GM19035 (cell line): ENCODE measurements at regions not wholly inside any gene's neighbourhood (a gene's known extent, or its start where the extent isn't known, plus 50 kb on each side); places are given as distances from the start of the nearest gene placed in this dataset.
"Not testable (repeated sequence)": the region's sequence is repeated elsewhere in the genome, so short reads cannot be mapped to it uniquely, and the experiment has no call there.

Experiments used
- ATAC-seq: cut with Tn5 transposase; IDR thresholded peaks from one replicate; pipeline ENCODE4 v1.9.1; 2021; ENCODE audit not compliant: unreplicated experiment

DNA sequence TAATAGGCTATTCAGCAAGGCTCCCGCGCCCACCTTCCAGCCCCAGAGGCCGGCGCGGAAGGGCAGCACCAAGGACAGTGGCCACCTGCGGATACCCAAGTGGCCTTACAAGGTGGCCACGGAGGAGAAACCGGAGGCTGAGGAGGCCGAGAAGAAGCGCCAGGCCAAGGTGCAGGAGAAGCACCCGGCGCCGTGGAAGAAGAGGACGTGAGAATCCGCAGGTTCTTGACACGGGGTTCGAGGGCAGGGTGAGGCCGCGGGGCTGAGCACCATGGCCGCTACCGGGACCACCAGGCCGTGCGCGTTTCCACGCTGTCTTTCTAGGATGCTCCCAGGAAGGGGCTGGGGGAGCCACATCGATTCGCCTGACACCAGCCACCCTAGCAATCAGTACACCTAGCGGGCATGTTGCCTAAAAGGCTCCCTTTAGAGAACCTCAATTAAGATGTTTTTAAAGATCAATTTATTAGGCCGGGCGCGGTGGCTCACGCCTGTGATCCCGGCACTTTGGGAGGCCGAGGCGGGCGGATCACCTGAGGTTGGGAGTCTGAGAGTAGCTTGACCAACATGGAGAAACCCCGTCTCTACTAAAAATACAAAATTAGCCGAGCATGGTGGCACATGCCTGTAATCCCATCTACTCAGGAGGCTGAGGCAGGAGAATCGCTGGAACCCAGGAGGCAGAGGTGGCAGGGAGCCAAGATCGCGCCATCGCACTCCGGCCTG, 134.3 kb upstream of the OR4C13 start:
- ATAC-seq, result not testable (repeated sequence)

- not testable (repeated sequence) for ATAC-seq
Measured at GRCh38 chr11:49823188-49823587, 129.0 kb upstream of the OR4C13 start.

DNA sequence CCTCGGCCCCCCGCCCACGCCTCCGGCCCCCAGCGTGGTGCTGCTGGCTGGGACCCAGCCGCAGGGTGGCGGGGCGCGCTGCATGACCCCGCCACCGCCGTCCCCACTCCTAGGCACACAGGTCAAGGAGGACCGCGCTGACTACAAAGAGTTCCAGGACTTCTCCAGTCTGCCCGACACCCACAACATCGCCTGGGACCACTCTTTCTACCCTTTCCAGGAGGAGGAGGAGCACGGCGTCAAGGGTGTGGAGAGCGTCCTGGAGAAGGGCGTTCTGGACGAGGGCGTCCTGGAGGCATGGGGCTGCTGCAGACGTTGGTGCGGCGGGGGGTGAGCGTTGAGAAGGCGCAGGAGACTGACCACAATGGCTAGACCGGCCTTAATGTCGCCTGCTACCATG, 101.7 kb upstream of the OR4C13 start:
- not testable (repeated sequence) for ATAC-seq

DNA sequence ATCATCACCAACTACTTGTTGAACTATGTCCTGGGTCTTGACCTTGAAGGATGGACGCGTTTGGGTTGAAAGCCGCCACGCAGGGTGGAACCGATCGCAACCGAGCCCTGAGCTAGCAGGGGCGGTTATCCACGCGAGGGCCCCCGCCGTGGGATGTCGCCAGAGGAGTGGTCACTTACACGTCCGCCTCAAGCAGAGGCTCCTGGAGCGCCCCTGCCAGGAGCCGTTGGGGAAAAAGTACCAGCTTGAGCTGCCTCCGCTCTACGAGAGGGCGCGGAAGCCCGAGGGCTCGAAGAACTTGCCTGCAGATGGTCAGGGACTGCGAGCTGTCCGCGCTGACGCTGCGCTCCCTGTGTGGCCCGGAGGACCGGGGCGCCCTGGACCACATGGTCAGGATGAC, 100.7 kb upstream of the OR4C13 start:
- ATAC-seq, result no peak

DNA sequence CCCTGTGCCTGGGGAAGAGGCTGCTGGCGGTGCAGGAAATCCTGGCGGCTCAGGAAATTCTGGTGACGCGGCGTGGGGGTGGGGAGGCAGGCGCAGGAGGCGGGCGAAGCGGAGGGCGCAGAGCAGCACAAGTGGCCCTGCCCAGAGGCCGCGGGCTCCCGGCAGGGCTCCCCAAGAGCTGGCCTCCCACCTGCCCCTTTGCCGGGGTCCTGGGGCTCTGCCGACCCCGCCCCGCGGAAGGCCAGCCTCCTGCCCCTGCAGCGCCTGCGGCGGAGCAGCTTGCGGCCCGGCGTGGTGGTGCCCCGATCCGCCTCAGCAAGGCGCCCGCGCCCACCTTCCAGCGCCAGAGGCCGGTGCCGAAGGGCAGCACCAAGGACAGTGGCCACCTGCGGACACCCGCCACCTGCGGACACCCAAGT, 100.2 kb upstream of the OR4C13 start:
- no peak for ATAC-seq

- not testable (repeated sequence) for ATAC-seq
Measured at GRCh38 chr11:49888875-49889274, 63.3 kb upstream of the OR4C13 start.

DNA sequence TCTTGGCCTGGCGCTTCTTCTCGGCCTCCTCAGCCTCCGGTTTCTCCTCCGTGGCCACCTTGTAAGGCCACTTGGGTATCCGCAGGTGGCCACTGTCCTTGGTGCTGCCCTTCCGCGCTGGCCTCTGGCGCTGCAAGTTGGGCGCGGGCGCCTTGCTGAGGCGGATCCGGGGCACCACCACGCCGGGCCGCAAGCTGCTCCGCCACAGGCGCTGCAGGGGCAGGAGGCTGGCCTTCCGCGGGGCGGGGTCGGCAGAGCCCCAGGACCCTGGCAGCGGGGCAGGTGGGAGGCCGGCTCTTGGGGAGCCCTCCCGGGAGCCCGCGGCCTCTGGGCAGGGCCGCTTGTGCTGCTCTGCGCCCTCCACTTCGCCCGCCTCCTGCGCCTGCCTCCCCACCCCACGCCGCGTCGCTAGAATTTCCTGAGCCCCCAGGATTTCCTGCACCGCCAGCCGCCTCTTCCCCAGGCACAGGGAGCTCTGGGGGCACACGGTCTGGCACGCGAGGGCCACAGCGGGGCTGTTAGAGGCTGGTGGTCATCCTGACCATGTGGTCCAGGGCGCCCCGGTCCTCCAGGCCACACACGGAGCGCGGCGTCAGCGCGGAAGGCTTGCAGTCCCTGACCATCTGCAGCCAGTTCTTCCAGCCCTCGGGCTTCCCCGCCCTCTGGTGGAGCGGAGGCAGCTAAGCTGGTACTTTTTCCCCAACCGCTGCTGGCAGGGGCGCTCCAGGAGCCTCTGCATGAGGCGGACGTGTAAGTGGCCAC, 60.1 kb upstream of the OR4C13 start:
- ATAC-seq, result not testable (repeated sequence)

DNA sequence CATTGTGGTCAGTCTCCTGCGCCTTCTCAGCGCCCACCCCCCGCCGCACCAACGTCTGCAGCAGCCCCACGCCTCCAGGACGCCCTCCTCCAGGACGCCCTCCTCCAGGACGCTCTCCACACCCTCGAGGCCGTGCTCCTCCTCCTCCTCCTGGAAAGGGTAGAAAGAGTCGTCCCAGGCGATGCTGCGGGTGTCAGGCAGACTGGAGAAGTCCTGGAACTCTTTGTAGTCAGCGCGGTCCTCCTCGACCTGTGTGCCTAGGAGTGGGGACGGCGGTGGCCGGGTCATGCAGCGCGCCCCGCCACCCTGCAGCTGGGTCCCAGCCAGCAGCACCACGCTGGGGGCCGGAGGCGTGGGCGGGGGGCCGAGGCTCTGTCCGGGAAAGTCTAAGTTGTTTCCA, 58.7 kb upstream of the OR4C13 start:
- ATAC-seq, result not testable (repeated sequence)
